ENCODE measurements at regions not wholly inside any gene's neighbourhood (a gene's known extent, or its start where the extent isn't known, plus 50 kb on each side); places are given as distances from the start of the nearest gene placed in this dataset.

- no peaks in the 10 kb centered on the region for H3K36me3 ChIP-seq
- WGBS, 3 donors, result 76 to 80% (median 76%) methylated on average over 10 of the region's 10 CpGs
- no peaks in the 10 kb centered on the region for H3K27me3 ChIP-seq
- no peak overlapping the region for H3K4me3 ChIP-seq
- no peak for TF ChIP-seq CTCF (IDR thresholded peaks at IDR 0.05)
- TF ChIP-seq EP300 (IDR thresholded peaks at IDR 0.05), result no peak
- no peak for TF ChIP-seq POLR2A (IDR thresholded peaks at IDR 0.05)
- intact Hi-C loops (cut with DNase I), result no loop called here
- no peaks in the 10 kb centered on the region for H3K4me1 ChIP-seq (ENCODE audit: insufficient read depth)
- H3K27ac ChIP-seq, result no peak overlapping the region
- no peaks in the 10 kb centered on the region for H3K9me3 ChIP-seq
- DNase-seq, result no peak
Observed at GRCh38 chr2:3112553-3112952, 265.1 kb downstream of the EIPR1 start.

DNA sequence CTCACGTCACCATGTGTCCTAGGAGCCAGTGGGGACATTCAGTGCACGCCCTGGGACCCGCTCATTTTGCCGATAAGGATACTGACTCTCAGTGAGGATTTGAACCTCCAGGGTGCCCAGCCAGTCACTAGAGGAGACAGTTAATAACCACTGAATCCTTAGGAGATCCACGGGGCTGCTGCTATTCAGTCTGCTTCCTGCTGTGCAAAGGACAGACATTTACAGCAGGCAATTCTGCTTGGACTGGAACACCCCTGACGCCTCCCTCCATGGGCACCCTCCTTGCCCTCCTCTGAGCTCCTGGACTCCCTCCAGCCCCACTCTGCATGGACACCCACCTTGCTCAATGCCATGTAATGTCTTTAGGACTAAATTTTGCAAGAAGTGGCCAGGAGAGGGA is 265.5 kb downstream of the EIPR1 start:
- Histone ChIP-seq H3K4me3 (no peak overlapping the region), H3K27ac (no peak overlapping the region), H3K4me1 (ENCODE audit: insufficient read depth) (no peaks in the 10 kb centered on the region), H3K9me3 (no peaks in the 10 kb centered on the region), H3K27me3 (no peaks in the 10 kb centered on the region), H3K36me3 (no peaks in the 10 kb centered on the region)
- TF ChIP-seq POLR2A (IDR thresholded peaks at IDR 0.05) (no peak), CTCF (IDR thresholded peaks at IDR 0.05) (no peak), EP300 (IDR thresholded peaks at IDR 0.05) (no peak)
- no peak for DNase-seq
- intact Hi-C loops (cut with DNase I), result no loop called here
- 77 to 83% (median 78%) methylated on average over 6 of the region's 6 CpGs for WGBS, 3 donors

- no peak for DNase-seq
- no peak overlapping the region for H3K4me3 ChIP-seq
- WGBS, 3 donors, result 78 to 84% (median 81%) methylated on average over 7 of the region's 7 CpGs
- no peaks in the 10 kb centered on the region for H3K4me1 ChIP-seq (ENCODE audit: insufficient read depth)
- intact Hi-C loops (cut with DNase I), result no loop called here
- H3K36me3 ChIP-seq, result no peaks in the 10 kb centered on the region
- no peak overlapping the region for H3K27ac ChIP-seq
- H3K9me3 ChIP-seq, result no peaks in the 10 kb centered on the region
- TF ChIP-seq EP300 (IDR thresholded peaks at IDR 0.05), result no peak
- no peak for TF ChIP-seq POLR2A (IDR thresholded peaks at IDR 0.05)
- no peak for TF ChIP-seq CTCF (IDR thresholded peaks at IDR 0.05)
- H3K27me3 ChIP-seq, result no peaks in the 10 kb centered on the region
Observed at GRCh38 chr2:3110994-3111666, 266.5 kb downstream of the EIPR1 start.

- no peaks in the 10 kb centered on the region for H3K4me1 ChIP-seq (ENCODE audit: insufficient read depth)
- H3K27ac ChIP-seq, result no peak overlapping the region
- H3K4me3 ChIP-seq, result no peak overlapping the region
- WGBS, 3 donors, result 93 to 97% (median 93%) methylated on average over 3 of the region's 3 CpGs
- H3K9me3 ChIP-seq, result no peaks in the 10 kb centered on the region
- no peaks in the 10 kb centered on the region for H3K27me3 ChIP-seq
- intact Hi-C loops (cut with DNase I), result no loop called here
- H3K36me3 ChIP-seq, result no peaks in the 10 kb centered on the region
- TF ChIP-seq EP300 (IDR thresholded peaks at IDR 0.05) (no peak), CTCF (IDR thresholded peaks at IDR 0.05) (no peak), POLR2A (IDR thresholded peaks at IDR 0.05) (no peak)
- DNase-seq, result no peak
Observed at GRCh38 chr2:3110555-3110954, 267.1 kb downstream of the EIPR1 start.
